Liver (tissue), 8 donors: ENCODE measurements at regions not wholly inside any gene's neighbourhood (a gene's known extent, or its start where the extent isn't known, plus 50 kb on each side); places are given as distances from the start of the nearest gene placed in this dataset.

ENCODE experiments used
- DNase-seq: peaks from one replicate; pipeline ENCODE4 v3.0.0-alpha.2; 2017; ENCODE audit warnings: low spot score
- H3K27ac ChIP-seq, 2 donors: one replicate each; pipeline ENCODE4 v1.7.0; 2013; ENCODE audit warnings: inconsistent platforms in 2 of 2, low read length in 2 of 2, control low read depth in 1 of 2, low read depth in 1 of 2, mild to moderate bottlenecking in 1 of 2
- H3K27me3 ChIP-seq, 4 donors: one replicate each; pipeline versions ENCODE4 v1.6.1 to v1.7.0; 2013; ENCODE audit warnings: low read length in 3 of 4, inconsistent platforms in 1 of 4, mild to moderate bottlenecking in 1 of 4, moderate library complexity in 1 of 4; ENCODE audit not compliant: control insufficient read depth in 4 of 4, insufficient read depth in 4 of 4
- H3K36me3 ChIP-seq, 4 donors: one replicate each; pipeline versions ENCODE4 v1.6.1 to v1.7.0; 2013; ENCODE audit warnings: low read length in 3 of 4, mild to moderate bottlenecking in 3 of 4, low read depth in 1 of 4, moderate library complexity in 1 of 4; ENCODE audit not compliant: control insufficient read depth in 4 of 4, insufficient read depth in 3 of 4
- H3K4me1 ChIP-seq, 4 donors: one replicate each; pipeline versions ENCODE4 v1.6.1 to v1.7.0; 2013; ENCODE audit warnings: low read length in 3 of 4, mild to moderate bottlenecking in 3 of 4, moderate library complexity in 1 of 4; ENCODE audit not compliant: control insufficient read depth in 4 of 4, insufficient read depth in 4 of 4
- H3K4me3 ChIP-seq, 3 donors: one replicate each; pipeline versions ENCODE4 v1.6.1 to v1.7.0; 2013; ENCODE audit warnings: low read length in 3 of 3, control low read depth in 1 of 3, low read depth in 1 of 3, mild to moderate bottlenecking in 1 of 3
- H3K9ac ChIP-seq, 2 donors: one replicate each; pipeline ENCODE4 v1.7.0; 2013; ENCODE audit warnings: low read length in 2 of 2, mild to moderate bottlenecking in 2 of 2, moderate library complexity in 2 of 2, control low read depth in 1 of 2, low read depth in 1 of 2
- H3K9me3 ChIP-seq, 4 donors: one replicate each; pipeline versions ENCODE4 v1.6.1 to v1.7.0; 2013; ENCODE audit warnings: low read length in 3 of 4; ENCODE audit not compliant: control insufficient read depth in 4 of 4
- EGR1 ChIP-seq, 2 donors: IDR thresholded peaks; 2 replicates each; pipeline ENCODE4 v1.6.1; 2016 to 2018; ENCODE audit warnings: antibody characterized with exemption in 2 of 2, low read depth in 2 of 2
- FOXA1 ChIP-seq: IDR thresholded peaks from 2 replicates; pipeline ENCODE4 v1.6.1; 2016; ENCODE audit warnings: antibody characterized with exemption
- FOXA2 ChIP-seq: IDR thresholded peaks from 2 replicates; pipeline ENCODE4 v1.6.1; 2016; ENCODE audit warnings: antibody characterized with exemption
- GABPA ChIP-seq, 2 donors: IDR thresholded peaks in 1 of 2; conservative IDR thresholded peaks in 1 of 2; 2 replicates each; pipeline ENCODE4 v1.6.1; 2016; ENCODE audit warnings: antibody characterized with exemption in 2 of 2, mild to moderate bottlenecking in 1 of 2, moderate library complexity in 1 of 2
- HNF4A ChIP-seq, 2 donors: conservative IDR thresholded peaks; 2 replicates each; pipeline ENCODE4 v1.6.1; 2016; ENCODE audit warnings: antibody characterized with exemption in 2 of 2, mild to moderate bottlenecking in 2 of 2
- HNF4G ChIP-seq: IDR thresholded peaks from 2 replicates; pipeline ENCODE4 v1.6.1; 2016; ENCODE audit warnings: antibody characterized with exemption
- JUND ChIP-seq, 2 donors: IDR thresholded peaks; 2 replicates each; pipeline ENCODE4 v1.6.1; 2016; ENCODE audit warnings: antibody characterized with exemption in 2 of 2
- NR2F2 ChIP-seq: IDR thresholded peaks from 2 replicates; pipeline ENCODE4 v1.6.1; 2016; ENCODE audit warnings: antibody characterized with exemption
- RAD21 ChIP-seq, 2 donors: IDR thresholded peaks; 2 replicates each; pipeline ENCODE4 v1.6.1; 2016; ENCODE audit warnings: antibody characterized with exemption in 2 of 2, mild to moderate bottlenecking in 2 of 2
- RXRA ChIP-seq, 2 donors: IDR thresholded peaks; 2 replicates each; pipeline ENCODE4 v1.6.1; 2017 to 2018; ENCODE audit warnings: antibody characterized with exemption in 2 of 2, mild to moderate bottlenecking in 1 of 2
- SP1 ChIP-seq: IDR thresholded peaks from 2 replicates; pipeline ENCODE4 v1.6.1; 2018; ENCODE audit warnings: antibody characterized with exemption, mild to moderate bottlenecking
- TAF1 ChIP-seq: conservative IDR thresholded peaks from 2 replicates; pipeline ENCODE4 v1.6.1; 2016; ENCODE audit warnings: antibody characterized with exemption, mild to moderate bottlenecking
- YY1 ChIP-seq: IDR thresholded peaks from 2 replicates; pipeline ENCODE4 v1.6.1; 2016; ENCODE audit warnings: antibody characterized with exemption, mild to moderate bottlenecking
- WGBS: extraction: QIAGEN DNeasy Blood & Tissue Kit; methylation state at CpG from one replicate; pipeline ENCODE4 v1.1.7; 2013; 5-methylcytosine and 5-hydroxymethylcytosine counted together
- TF ChIP-seq, protein P1 (sequence below): fragments of 150-350 bp; IDR thresholded peaks from 2 replicates; pipeline ENCODE4 v1.5.1; 2017; ENCODE audit warnings: improper control_type of control experiment, low read depth, low read length; ENCODE audit not compliant: missing input control
- TF ChIP-seq, protein P2 (sequence below): IDR thresholded peaks from 2 replicates; pipeline ENCODE4 v1.6.1; 2016; ENCODE audit warnings: antibody characterized with exemption
- TF ChIP-seq, protein P3 (sequence below): IDR thresholded peaks from 2 replicates; pipeline ENCODE4 v1.6.1; 2016; ENCODE audit warnings: antibody characterized with exemption, mild to moderate bottlenecking
- TF ChIP-seq, protein P4 (sequence below): IDR thresholded peaks from 2 replicates; pipeline ENCODE4 v1.6.1; 2016; ENCODE audit warnings: antibody characterized with exemption
- donor health status: healthy.
- donor health status: healthy.
- donor health status: healthy.
- donor health status: healthy.
- donor health status: healthy.

DNA sequence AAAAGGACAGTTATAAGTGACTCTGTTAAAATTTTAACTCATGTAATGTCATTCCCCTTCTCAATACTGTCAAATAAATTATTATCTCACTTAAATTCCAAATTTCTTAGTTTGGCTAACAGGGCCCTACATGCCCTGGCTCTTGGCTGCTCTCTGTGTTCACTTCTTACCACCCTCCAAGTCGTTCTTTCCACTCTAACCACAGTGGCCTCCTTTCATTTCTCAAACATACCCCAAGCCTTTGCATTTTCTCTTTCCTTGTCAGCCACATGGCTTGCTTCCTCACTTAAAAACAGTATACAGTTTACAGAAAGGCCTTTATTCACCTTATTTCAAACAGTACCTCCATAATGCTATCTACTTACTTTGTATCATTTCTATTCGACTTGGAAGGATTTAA, 737.1 kb upstream of the ZWINT start:
- 52% methylated on average over 2 of the region's 2 CpGs for WGBS
- Histone ChIP-seq H3K9ac (no peak overlapping the region), H3K27me3 (no peaks in the 10 kb centered on the region), H3K27ac (no peak overlapping the region), H3K4me3 (no peak overlapping the region), H3K9me3 (peaks cover 0 to 13% (median 6%) of the 10 kb centered on the region in 4 donors), H3K36me3 (no peaks in the 10 kb centered on the region), H3K4me1 (no peaks in the 10 kb centered on the region)
- no peak for DNase-seq
- TF ChIP-seq GABPA (IDR thresholded peaks at IDR 0.05 in 1 of 2, conservative IDR thresholded peaks at IDR 0.05 in 1 of 2) (no peak), FOXA1 (no peak), RAD21 (IDR thresholded peaks at IDR 0.05) (no peak), RXRA (IDR thresholded peaks at IDR 0.05) (no peak), YY1 (no peak), TAF1 (no peak), JUND (IDR thresholded peaks at IDR 0.05) (no peak), SP1 (no peak)
- TF ChIP-seq, protein P1, sequence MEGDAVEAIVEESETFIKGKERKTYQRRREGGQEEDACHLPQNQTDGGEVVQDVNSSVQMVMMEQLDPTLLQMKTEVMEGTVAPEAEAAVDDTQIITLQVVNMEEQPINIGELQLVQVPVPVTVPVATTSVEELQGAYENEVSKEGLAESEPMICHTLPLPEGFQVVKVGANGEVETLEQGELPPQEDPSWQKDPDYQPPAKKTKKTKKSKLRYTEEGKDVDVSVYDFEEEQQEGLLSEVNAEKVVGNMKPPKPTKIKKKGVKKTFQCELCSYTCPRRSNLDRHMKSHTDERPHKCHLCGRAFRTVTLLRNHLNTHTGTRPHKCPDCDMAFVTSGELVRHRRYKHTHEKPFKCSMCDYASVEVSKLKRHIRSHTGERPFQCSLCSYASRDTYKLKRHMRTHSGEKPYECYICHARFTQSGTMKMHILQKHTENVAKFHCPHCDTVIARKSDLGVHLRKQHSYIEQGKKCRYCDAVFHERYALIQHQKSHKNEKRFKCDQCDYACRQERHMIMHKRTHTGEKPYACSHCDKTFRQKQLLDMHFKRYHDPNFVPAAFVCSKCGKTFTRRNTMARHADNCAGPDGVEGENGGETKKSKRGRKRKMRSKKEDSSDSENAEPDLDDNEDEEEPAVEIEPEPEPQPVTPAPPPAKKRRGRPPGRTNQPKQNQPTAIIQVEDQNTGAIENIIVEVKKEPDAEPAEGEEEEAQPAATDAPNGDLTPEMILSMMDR, result no peak
- TF ChIP-seq, protein P2, sequence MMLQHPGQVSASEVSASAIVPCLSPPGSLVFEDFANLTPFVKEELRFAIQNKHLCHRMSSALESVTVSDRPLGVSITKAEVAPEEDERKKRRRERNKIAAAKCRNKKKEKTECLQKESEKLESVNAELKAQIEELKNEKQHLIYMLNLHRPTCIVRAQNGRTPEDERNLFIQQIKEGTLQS, result no peak
- TF ChIP-seq, protein P3, sequence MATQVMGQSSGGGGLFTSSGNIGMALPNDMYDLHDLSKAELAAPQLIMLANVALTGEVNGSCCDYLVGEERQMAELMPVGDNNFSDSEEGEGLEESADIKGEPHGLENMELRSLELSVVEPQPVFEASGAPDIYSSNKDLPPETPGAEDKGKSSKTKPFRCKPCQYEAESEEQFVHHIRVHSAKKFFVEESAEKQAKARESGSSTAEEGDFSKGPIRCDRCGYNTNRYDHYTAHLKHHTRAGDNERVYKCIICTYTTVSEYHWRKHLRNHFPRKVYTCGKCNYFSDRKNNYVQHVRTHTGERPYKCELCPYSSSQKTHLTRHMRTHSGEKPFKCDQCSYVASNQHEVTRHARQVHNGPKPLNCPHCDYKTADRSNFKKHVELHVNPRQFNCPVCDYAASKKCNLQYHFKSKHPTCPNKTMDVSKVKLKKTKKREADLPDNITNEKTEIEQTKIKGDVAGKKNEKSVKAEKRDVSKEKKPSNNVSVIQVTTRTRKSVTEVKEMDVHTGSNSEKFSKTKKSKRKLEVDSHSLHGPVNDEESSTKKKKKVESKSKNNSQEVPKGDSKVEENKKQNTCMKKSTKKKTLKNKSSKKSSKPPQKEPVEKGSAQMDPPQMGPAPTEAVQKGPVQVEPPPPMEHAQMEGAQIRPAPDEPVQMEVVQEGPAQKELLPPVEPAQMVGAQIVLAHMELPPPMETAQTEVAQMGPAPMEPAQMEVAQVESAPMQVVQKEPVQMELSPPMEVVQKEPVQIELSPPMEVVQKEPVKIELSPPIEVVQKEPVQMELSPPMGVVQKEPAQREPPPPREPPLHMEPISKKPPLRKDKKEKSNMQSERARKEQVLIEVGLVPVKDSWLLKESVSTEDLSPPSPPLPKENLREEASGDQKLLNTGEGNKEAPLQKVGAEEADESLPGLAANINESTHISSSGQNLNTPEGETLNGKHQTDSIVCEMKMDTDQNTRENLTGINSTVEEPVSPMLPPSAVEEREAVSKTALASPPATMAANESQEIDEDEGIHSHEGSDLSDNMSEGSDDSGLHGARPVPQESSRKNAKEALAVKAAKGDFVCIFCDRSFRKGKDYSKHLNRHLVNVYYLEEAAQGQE, result no peak

DNA sequence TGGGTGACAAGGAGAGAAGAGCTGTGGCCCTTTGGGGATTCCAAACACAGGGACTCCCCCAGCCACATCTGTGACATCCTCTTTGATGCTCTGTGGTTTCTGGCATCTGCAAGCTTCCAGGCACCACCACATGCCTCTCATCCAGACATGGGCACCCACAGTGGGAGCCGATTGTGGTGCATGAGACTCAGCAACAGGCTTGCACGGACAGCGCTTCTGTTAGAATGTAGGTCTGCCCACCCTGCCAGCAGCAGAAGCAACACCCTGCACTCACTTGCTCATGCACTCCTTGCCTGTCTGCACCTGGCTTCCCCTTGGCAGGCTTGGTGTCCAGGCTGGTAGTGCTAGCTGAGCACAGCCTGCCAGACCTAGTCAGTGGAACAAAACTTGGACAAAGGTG, 735.0 kb upstream of the ZWINT start:
- 91% methylated on average over 3 of the region's 3 CpGs for WGBS
- no peak for DNase-seq

More for the DNA sequence above, 735.0 kb upstream of the ZWINT start:
- Histone ChIP-seq H3K36me3 (no peaks in the 10 kb centered on the region), H3K9ac (no peak overlapping the region), H3K4me1 (no peaks in the 10 kb centered on the region), H3K27ac (no peak overlapping the region), H3K4me3 (no peak overlapping the region), H3K9me3 (peaks cover 0 to 13% (median 6%) of the 10 kb centered on the region in 4 donors), H3K27me3 (no peaks in the 10 kb centered on the region)
- no peak for TF ChIP-seq NR2F2
- TF ChIP-seq, protein P2, result no peak
- no peak for TF ChIP-seq HNF4A (conservative IDR thresholded peaks at IDR 0.05)
- TF ChIP-seq RAD21 (IDR thresholded peaks at IDR 0.05), result no peak
- no peak for TF ChIP-seq JUND (IDR thresholded peaks at IDR 0.05)
- no peak for TF ChIP-seq GABPA (IDR thresholded peaks at IDR 0.05 in 1 of 2, conservative IDR thresholded peaks at IDR 0.05 in 1 of 2)
- TF ChIP-seq, protein P4, sequence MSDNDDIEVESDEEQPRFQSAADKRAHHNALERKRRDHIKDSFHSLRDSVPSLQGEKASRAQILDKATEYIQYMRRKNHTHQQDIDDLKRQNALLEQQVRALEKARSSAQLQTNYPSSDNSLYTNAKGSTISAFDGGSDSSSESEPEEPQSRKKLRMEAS, result no peak
- no peak for TF ChIP-seq RXRA (IDR thresholded peaks at IDR 0.05)
- TF ChIP-seq, protein P1, result no peak
- TF ChIP-seq SP1, result no peak
- TF ChIP-seq, protein P3, result no peak
- no peak for TF ChIP-seq FOXA1
- no peak for TF ChIP-seq YY1
- no peak for TF ChIP-seq HNF4G
- TF ChIP-seq FOXA2, result no peak
- no peak for TF ChIP-seq TAF1
- no peak for TF ChIP-seq EGR1 (IDR thresholded peaks at IDR 0.05; ENCODE audit: low read depth in 2 of 2)
